Stomach (tissue), 8 donors: ENCODE measurements at regions not wholly inside any gene's neighbourhood (a gene's known extent, or its start where the extent isn't known, plus 50 kb on each side); places are given as distances from the start of the nearest gene placed in this dataset.

Experiments
- DNase-seq, 2 donors: peaks; one replicate each; pipeline versions ENCODE4 v3.0.0 to v3.0.0-alpha.2; 2013 to 2019
- H3K27ac ChIP-seq, 5 donors: fragments of 200-600 bp in 4 of 5; sonication (generic) in 4 of 5; one replicate each; pipeline ENCODE4 v1.5.1; 2013 to 2019; ENCODE audit warnings: mild to moderate bottlenecking in 1 of 5, moderate library complexity in 1 of 5
- H3K27me3 ChIP-seq, 3 donors: fragments of 200-600 bp; sonication (generic); one replicate each; pipeline ENCODE4 v1.5.1; 2017 to 2019; ENCODE audit warnings: mixed run types in 1 of 3
- H3K36me3 ChIP-seq, 4 donors: fragments of 200-600 bp; sonication (generic); 1 replicate in 3 of 4; 2 replicates in 1 of 4; pipeline ENCODE4 v1.5.1; 2016 to 2019
- H3K4me1 ChIP-seq, 4 donors: fragments of 200-600 bp; sonication (generic); one replicate each; pipeline ENCODE4 v1.5.1; 2016 to 2019
- H3K4me3 ChIP-seq, 4 donors: fragments of 200-600 bp; sonication (generic) in 3 of 4; one replicate each; pipeline ENCODE4 v1.5.1; 2016 to 2019; ENCODE audit warnings: mild to moderate bottlenecking in 1 of 4
- H3K9me3 ChIP-seq, 4 donors: fragments of 200-600 bp; sonication (generic); one replicate each; pipeline ENCODE4 v1.5.1; 2016 to 2019
- CTCF ChIP-seq, 7 experiments: fragments of 450-650 bp in 4 of 7; fragments of 200-600 bp in 3 of 7; sonication (generic) in 3 of 7; IDR thresholded peaks; one replicate each; pipeline ENCODE4 v1.5.1; 2016 to 2019; ENCODE audit warnings: antibody characterized with exemption in 7 of 7, control low read depth in 2 of 7, mild to moderate bottlenecking in 1 of 7
- EP300 ChIP-seq: sonication (generic); formaldehyde crosslinking; IDR thresholded peaks from one replicate; pipeline ENCODE4 v1.6.1; 2017; ENCODE audit warnings: antibody characterized with exemption
- POLR2A ChIP-seq, 4 donors: fragments of 450-650 bp; IDR thresholded peaks; one replicate each; pipeline ENCODE4 v1.6.1; 2016; ENCODE audit warnings: antibody characterized with exemption in 4 of 4, control low read depth in 2 of 4, mild to moderate bottlenecking in 1 of 4, moderate library complexity in 1 of 4
- POLR2AphosphoS5 ChIP-seq, 3 donors: sonication (generic); formaldehyde crosslinking; IDR thresholded peaks; one replicate each; pipeline ENCODE4 v1.6.1; 2016; ENCODE audit warnings: antibody characterized with exemption in 3 of 3
- WGBS, 5 donors: extraction: QIAGEN DNeasy Blood & Tissue Kit in 3 of 5; methylation state at CpG; one replicate each; pipeline versions ENCODE4 v1.1.5 to v1.1.7; 2013 to 2018; 5-methylcytosine and 5-hydroxymethylcytosine counted together
- intact Hi-C: fragments of 100-400 bp; cut with DNase I; formaldehyde crosslinking; loops from one replicate; pipeline ENCODE4 v1.15.1; 2023; ENCODE audit warnings: low total_unique reads
- donor health status: healthy with polysubstance abuse.
- donor health status: Bipolar disorder and iron deficiency.
- donor health status: healthy.

- TF ChIP-seq POLR2AphosphoS5 (IDR thresholded peaks at IDR 0.05) (no peak), CTCF (IDR thresholded peaks at IDR 0.05) (no peak), EP300 (no peak), POLR2A (IDR thresholded peaks at IDR 0.05) (no peak)
- intact Hi-C loops: no loop called here
- H3K27ac ChIP-seq: no peak overlapping the region
- no peaks in the 10 kb centered on the region for H3K36me3 ChIP-seq
- no peaks in the 10 kb centered on the region for H3K27me3 ChIP-seq
- no peak for DNase-seq
- no peaks in the 10 kb centered on the region for H3K4me1 ChIP-seq
- WGBS, 5 donors: 53 to 67% (median 65%) methylated on average over 3 of the region's 3 CpGs
- H3K9me3 ChIP-seq: peaks cover 0 to 35% (median 20%) of the 10 kb centered on the region in 4 donors
- H3K4me3 ChIP-seq: no peak overlapping the region
Measured at GRCh38 chr5:167232675-167233311, 1058.7 kb upstream of the WWC1 start.

DNA sequence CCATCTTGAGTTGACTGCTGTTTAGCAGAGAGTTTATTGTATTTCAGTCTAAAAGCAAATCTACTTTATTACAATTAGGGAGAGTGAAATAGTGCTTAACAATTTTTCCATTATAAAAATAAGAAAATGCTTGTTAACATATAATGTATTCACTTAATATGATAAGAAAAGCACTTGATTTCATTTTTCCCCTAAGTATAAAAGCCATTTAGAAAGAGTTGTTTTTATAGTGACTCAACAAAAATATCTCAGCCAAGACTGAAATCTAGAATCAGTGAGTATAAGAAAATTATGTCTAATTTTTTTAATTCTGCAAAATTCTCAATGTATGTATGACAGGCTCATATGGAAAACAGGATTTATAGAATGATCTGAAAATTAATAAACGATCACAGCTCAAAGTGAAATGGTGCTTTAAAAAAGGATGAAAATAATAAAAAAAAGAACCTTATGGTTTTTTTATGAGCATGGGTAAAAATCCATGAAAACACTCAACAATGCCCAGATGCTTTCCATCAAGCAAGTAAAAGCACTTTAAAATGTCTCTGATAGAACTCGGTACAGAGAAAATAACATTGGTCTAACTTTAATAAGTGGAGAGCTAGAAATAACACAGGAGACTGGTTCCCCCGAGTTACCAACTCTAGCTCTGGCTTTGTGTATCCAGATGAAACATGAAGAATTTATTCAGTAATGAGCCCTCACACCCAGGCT lies 1057.8 kb upstream of the WWC1 start:
- Histone ChIP-seq H3K27ac (no peak overlapping the region), H3K4me3 (no peak overlapping the region), H3K9me3 (peaks cover 0 to 27% (median 12%) of the 10 kb centered on the region in 4 donors), H3K27me3 (no peaks in the 10 kb centered on the region), H3K4me1 (no peaks in the 10 kb centered on the region), H3K36me3 (no peaks in the 10 kb centered on the region)
- peak in 1 of 2 donors; percentile 7 for DNase-seq
- intact Hi-C loops: no loop called here
- no peak for TF ChIP-seq CTCF (IDR thresholded peaks at IDR 0.05)
- WGBS, 5 donors: 57 to 81% (median 74%) methylated on average over 3 of the region's 3 CpGs

- H3K27ac ChIP-seq: no peak overlapping the region
- H3K27me3 ChIP-seq: no peaks in the 10 kb centered on the region
- no peaks in the 10 kb centered on the region for H3K4me1 ChIP-seq
- H3K36me3 ChIP-seq: no peaks in the 10 kb centered on the region
- H3K4me3 ChIP-seq: no peak overlapping the region
- WGBS, 5 donors: 76 to 84% (median 84%) methylated on average over 6 of the region's 6 CpGs
- DNase-seq: no peak
- TF ChIP-seq POLR2AphosphoS5 (IDR thresholded peaks at IDR 0.05) (no peak), CTCF (IDR thresholded peaks at IDR 0.05) (no peak), POLR2A (IDR thresholded peaks at IDR 0.05) (no peak), EP300 (no peak)
- H3K9me3 ChIP-seq: no peaks in the 10 kb centered on the region
- intact Hi-C loops: no loop called here
Measured at GRCh38 chr5:167241436-167242067, 1049.9 kb upstream of the WWC1 start.

DNA sequence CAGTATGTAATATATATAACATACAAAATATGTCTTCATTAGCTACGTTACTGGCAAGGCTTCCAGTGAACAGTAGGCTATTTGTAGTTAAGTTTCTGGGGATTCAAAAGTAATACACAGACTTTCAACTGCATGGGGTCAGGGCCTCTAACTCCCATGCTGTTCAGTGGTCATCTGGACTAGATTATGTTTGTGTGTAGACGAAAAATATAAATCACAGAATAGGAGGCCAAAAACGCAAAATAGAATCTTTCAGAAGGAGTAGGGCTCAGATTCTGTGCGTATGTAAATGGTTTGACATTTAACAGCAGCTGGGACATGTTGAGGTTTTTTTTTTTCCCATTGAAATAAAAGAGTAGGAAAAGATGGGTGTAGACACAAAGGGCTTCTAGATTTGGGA lies 1048.7 kb upstream of the WWC1 start:
- H3K9me3 ChIP-seq: no peaks in the 10 kb centered on the region
- intact Hi-C loops: no loop called here
- TF ChIP-seq POLR2A (IDR thresholded peaks at IDR 0.05) (no peak), EP300 (no peak), CTCF (IDR thresholded peaks at IDR 0.05) (no peak), POLR2AphosphoS5 (IDR thresholded peaks at IDR 0.05) (no peak)
- H3K4me1 ChIP-seq: no peaks in the 10 kb centered on the region
- peak in 1 of 2 donors; percentile 56 for DNase-seq
- no peaks in the 10 kb centered on the region for H3K36me3 ChIP-seq
- no peak overlapping the region for H3K27ac ChIP-seq
- WGBS, 5 donors: 52 to 80% (median 78%) methylated on average over 4 of the region's 4 CpGs
- no peak overlapping the region for H3K4me3 ChIP-seq
- no peaks in the 10 kb centered on the region for H3K27me3 ChIP-seq
